Transverse colon (tissue), 4 donors: ENCODE measurements at regions not wholly inside any gene's neighbourhood (a gene's known extent, or its start where the extent isn't known, plus 50 kb on each side); places are given as distances from the start of the nearest gene placed in this dataset.

ENCODE experiments used
- EP300 ChIP-seq: sonication (generic); formaldehyde crosslinking; IDR thresholded peaks from one replicate; pipeline ENCODE4 v1.6.1; 2017; ENCODE audit warnings: antibody characterized with exemption, low read depth
- POLR2A ChIP-seq: fragments of 450-650 bp; IDR thresholded peaks from one replicate; pipeline ENCODE4 v1.6.1; 2016; ENCODE audit warnings: antibody characterized with exemption, mild to moderate bottlenecking, moderate library complexity
- POLR2AphosphoS5 ChIP-seq, 3 donors: sonication (generic); formaldehyde crosslinking; IDR thresholded peaks; one replicate each; pipeline ENCODE4 v1.6.1; 2016; ENCODE audit warnings: antibody characterized with exemption in 3 of 3
- TF ChIP-seq, protein P1 (sequence below), 5 experiments: fragments of 200-600 bp in 3 of 5; fragments of 450-650 bp in 2 of 5; sonication (generic) in 3 of 5; IDR thresholded peaks; 1 replicate in 2 of 5; 2 replicates in 3 of 5; pipeline ENCODE4 v1.5.1; 2016 to 2017; ENCODE audit warnings: antibody characterized with exemption in 5 of 5, inconsistent platforms in 3 of 5, mild to moderate bottlenecking in 2 of 5, moderate library complexity in 1 of 5

DNA sequence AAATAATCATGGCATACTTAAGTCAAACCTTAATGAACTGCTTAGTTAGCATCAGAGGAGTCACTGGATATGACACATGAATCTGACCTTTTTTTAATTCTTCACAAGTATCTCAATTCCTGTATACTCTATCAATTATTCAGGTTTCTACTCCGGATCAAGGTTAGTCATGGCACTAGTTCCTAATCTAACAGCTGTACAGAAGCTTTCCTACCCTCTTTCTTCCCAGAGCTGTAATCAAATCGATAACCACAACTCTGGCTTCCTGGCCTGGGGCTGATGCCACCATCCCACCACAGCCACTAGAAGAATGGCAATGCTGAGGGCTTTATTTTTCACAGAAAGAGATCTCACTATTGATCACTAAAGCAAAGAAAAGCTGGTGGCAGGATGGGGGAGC, 718.5 kb downstream of the SMARCA1 start:
- no peak for TF ChIP-seq EP300
- no peak for TF ChIP-seq POLR2A
- TF ChIP-seq, protein P1, sequence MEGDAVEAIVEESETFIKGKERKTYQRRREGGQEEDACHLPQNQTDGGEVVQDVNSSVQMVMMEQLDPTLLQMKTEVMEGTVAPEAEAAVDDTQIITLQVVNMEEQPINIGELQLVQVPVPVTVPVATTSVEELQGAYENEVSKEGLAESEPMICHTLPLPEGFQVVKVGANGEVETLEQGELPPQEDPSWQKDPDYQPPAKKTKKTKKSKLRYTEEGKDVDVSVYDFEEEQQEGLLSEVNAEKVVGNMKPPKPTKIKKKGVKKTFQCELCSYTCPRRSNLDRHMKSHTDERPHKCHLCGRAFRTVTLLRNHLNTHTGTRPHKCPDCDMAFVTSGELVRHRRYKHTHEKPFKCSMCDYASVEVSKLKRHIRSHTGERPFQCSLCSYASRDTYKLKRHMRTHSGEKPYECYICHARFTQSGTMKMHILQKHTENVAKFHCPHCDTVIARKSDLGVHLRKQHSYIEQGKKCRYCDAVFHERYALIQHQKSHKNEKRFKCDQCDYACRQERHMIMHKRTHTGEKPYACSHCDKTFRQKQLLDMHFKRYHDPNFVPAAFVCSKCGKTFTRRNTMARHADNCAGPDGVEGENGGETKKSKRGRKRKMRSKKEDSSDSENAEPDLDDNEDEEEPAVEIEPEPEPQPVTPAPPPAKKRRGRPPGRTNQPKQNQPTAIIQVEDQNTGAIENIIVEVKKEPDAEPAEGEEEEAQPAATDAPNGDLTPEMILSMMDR (IDR thresholded peaks at IDR 0.05), result no peak
- no peak for TF ChIP-seq POLR2AphosphoS5 (IDR thresholded peaks at IDR 0.05)
